COLO829 (cell line): ENCODE measurements at regions not wholly inside any gene's neighbourhood (a gene's known extent, or its start where the extent isn't known, plus 50 kb on each side); places are given as distances from the start of the nearest gene placed in this dataset.

Experiments used
- DNase-seq: peaks from one replicate; pipeline ENCODE4 v3.0.0; 2012; ENCODE audit warnings: low spot score

DNA sequence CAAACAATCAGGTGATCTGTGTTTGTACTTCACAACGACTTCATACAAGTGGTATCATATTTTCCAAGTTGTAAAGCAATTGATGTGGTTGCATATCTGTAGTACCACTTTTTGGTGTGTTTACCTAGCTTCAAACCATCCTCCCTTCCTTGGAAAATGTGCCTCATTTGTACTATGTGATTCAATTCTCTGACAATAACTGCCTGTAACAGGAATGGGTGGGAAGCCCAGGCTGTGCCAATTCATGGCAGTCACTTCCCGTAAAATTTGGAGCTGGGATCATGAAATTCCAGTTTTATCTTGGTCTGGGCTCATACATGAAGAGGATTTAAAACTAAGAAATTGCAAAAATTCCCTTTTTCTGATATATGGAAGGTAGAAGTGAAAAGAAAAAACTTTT, 250.1 kb downstream of the DIO2 start:
- DNase-seq, result no peak

DNA sequence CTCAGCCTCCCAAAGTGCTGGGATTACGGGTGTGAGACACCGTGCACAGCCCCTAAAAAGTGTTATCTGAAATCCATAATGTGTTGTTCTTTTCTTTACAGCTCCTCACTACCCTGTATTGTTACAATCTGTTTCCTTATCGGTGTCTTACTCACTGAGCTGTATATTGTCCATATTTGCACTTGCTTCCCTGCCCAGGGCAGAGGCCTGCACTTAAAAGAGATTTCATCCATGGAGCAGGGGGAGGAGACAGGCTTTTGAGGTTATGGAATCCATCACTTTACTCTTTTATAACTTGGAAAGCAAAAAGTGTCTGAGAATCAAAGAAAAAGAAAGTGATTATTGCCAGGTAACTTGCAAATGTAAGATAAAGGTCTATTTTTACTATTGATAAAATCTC, 251.0 kb downstream of the DIO2 start:
- no peak for DNase-seq

DNA sequence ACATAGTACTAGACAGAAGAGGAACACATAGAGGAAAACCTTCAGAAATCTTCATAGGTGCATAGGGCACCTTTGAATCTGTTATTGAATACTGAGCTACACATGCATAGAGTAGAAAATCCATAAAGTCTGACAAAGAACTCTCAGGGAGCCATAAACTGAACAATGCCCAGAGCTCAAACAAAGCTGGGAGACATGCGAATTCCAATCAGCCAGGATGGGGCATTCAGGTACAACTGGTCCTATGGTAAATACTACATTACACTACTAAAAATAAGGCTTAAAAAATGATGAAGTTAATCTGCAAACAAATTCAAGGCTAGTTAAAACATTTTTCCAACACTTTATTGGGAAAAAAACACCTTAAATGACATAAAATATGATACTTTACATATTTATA, 259.7 kb downstream of the DIO2 start:
- no peak for DNase-seq

DNA sequence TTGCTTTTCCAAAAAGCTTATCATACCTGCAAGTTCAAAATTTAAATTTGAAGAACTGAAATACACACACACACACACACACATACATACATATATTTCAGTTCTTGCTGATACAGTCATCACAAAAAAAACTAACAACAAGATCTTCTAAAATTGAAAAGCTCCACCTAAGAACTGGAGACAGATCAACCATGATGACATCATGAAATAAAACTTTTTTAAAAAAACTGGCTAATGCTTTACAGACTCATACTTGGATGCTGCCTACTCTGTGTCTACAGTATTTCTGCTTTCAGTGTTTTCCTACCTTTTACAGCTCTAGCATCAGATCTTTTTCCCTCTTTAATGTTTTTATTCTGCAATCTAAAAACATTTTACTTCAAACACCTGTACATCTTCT, 261.4 kb downstream of the DIO2 start:
- no peak for DNase-seq

DNA sequence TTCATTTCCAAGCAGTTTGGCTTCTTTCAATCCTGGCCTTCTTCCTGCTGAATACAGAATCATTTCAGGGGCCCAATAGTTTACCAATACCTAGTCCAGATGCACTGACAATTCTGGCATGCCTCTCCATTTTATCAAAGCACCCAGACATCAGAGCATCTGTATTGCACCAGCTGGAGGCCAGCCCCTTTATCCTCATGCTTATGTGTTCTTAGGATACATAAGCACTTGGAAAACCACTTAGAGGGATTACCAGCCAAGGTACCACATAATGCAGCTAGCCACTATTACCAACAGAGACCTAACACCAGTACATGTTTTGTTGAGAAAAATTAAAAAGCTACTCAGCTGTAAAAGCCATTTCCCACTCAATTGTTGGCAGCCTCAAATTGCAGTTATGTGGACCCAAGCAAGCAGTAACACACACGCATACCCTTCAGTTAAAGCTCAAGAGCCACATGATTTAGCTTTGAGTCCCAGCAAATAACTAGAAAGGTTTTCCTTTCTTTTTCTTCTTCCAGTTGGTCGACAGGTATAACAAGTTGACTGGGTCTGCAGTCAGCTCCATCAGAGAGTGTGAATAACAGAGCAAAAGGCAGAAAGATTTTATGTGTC, 263.8 kb downstream of the DIO2 start:
- no peak for DNase-seq

- no peak for DNase-seq
Observed at GRCh38 chr14:79939235-79939634, 272.1 kb downstream of the DIO2 start.

GRCh38 chr14:79938185-79938584, 273.1 kb downstream of the DIO2 start:
- no peak for DNase-seq

GRCh38 chr14:79937433-79937832, 273.9 kb downstream of the DIO2 start:
- no peak for DNase-seq

DNA sequence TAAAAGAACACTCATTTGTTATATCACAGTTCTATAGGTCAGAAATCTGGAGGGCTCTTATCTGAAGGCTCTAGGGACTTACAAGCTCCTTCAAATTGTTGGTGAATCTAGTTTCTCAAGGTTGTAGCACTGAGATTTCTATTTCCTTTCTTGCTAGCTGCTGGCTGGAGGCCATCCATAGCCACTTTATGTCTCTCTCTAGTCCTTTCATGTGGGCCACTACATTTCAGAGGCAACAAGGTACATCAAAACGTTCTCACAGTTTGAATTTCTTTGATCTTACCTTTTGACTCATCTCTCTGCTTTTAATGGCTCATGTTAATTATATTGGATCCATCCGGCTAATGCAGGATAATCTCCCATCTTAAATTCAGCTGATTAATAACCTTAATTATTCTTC, 286.8 kb downstream of the DIO2 start:
- DNase-seq, result no peak

GRCh38 chr14:79920180-79920692, 291.1 kb downstream of the DIO2 start:
- no peak for DNase-seq
